ENCODE measurements at regions not wholly inside any gene's neighbourhood (a gene's known extent, or its start where the extent isn't known, plus 50 kb on each side); places are given as distances from the start of the nearest gene placed in this dataset.
"Not testable (repeated sequence)": the region's sequence is repeated elsewhere in the genome, so short reads cannot be mapped to it uniquely, and the experiment has no call there.

DNA sequence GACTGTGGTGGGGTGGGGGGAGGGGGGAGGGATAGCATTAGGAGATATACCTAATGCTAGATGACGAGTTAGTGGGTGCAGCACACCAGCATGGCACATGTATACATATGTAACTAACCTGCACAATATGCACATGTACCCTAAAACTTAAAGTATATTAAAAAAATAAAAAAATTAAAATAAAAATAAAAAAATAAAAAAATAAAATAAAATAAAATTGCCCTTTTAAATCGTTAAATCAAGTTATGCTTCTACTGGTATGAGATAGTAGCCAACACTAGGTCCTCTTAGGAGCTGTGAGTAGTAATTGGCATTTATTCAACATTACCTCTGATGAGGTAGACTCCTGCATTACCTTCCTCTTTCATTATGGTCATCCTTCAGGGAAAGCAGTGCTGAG is 52.9 kb upstream of the FAM241A start:
- TF ChIP-seq, protein P1, sequence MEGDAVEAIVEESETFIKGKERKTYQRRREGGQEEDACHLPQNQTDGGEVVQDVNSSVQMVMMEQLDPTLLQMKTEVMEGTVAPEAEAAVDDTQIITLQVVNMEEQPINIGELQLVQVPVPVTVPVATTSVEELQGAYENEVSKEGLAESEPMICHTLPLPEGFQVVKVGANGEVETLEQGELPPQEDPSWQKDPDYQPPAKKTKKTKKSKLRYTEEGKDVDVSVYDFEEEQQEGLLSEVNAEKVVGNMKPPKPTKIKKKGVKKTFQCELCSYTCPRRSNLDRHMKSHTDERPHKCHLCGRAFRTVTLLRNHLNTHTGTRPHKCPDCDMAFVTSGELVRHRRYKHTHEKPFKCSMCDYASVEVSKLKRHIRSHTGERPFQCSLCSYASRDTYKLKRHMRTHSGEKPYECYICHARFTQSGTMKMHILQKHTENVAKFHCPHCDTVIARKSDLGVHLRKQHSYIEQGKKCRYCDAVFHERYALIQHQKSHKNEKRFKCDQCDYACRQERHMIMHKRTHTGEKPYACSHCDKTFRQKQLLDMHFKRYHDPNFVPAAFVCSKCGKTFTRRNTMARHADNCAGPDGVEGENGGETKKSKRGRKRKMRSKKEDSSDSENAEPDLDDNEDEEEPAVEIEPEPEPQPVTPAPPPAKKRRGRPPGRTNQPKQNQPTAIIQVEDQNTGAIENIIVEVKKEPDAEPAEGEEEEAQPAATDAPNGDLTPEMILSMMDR (conservative IDR thresholded peaks at IDR 0.05; ENCODE audit: low read depth, low read length), result not testable (repeated sequence)
- TF ChIP-seq RFX5 (IDR thresholded peaks at IDR 0.05; ENCODE audit: low read depth, low read length); RCOR1 (IDR thresholded peaks at IDR 0.05; ENCODE audit: insufficient replicate concordance, low read length); RAD21 (IDR thresholded peaks at IDR 0.05; ENCODE audit: low read length); NFE2L2 (IDR thresholded peaks at IDR 0.05; ENCODE audit: low read depth, low read length); POLR2A (IDR thresholded peaks at IDR 0.05; ENCODE audit: low read depth, low read length); CEBPB (IDR thresholded peaks at IDR 0.05; ENCODE audit: low read depth, low read length); CHD1 (IDR thresholded peaks at IDR 0.05; ENCODE audit: low read depth, low read length); FOS (IDR thresholded peaks at IDR 0.05; ENCODE audit: low read depth, low read length); SMC3 (IDR thresholded peaks at IDR 0.05; ENCODE audit: low read depth, low read length); MXI1 (IDR thresholded peaks at IDR 0.05; ENCODE audit: borderline replicate concordance, low read depth, low read length): not testable (repeated sequence)
- TF ChIP-seq, protein P2, sequence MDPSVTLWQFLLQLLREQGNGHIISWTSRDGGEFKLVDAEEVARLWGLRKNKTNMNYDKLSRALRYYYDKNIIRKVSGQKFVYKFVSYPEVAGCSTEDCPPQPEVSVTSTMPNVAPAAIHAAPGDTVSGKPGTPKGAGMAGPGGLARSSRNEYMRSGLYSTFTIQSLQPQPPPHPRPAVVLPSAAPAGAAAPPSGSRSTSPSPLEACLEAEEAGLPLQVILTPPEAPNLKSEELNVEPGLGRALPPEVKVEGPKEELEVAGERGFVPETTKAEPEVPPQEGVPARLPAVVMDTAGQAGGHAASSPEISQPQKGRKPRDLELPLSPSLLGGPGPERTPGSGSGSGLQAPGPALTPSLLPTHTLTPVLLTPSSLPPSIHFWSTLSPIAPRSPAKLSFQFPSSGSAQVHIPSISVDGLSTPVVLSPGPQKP (IDR thresholded peaks at IDR 0.05; ENCODE audit: borderline replicate concordance, low read depth, low read length), result not testable (repeated sequence)

Data from IMR-90 (cell line).